Stimulated activated CD4-positive, alpha-beta T cell treated with anti-CD3 and anti-CD28 coated beads, Interleukin-2, amount 100 ng/mL, for 24 hours (primary cell): ENCODE measurements at regions not wholly inside any gene's neighbourhood (a gene's known extent, or its start where the extent isn't known, plus 50 kb on each side); places are given as distances from the start of the nearest gene placed in this dataset.
A peak's percentile ranks its signal among the peaks of the same experiment; 100 is the strongest.

Experiments
- DNase-seq, 2 donors: peaks; one replicate each; pipeline ENCODE4 v3.0.0-alpha.2; 2020

DNA sequence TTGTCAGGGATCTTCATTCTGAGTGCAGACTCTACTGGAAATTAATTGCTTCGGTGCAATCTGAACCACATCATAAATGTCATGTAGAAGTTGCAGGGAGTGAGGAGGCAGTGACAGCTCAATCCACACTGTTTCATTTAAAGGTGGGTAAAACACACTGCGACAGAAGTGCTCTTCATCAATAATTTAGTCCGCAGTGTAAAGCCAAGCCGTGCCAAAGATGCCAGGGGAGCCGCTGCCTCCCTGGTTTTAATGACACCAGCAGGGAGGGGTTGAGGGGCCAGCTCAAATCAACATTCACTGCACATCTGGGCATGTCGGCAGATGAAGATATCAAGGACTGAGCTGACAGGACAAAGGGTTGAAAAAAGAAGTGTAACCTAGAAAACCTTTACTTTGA lies 305.7 kb upstream of the VRK2 start:
- DNase-seq: no peak

GRCh38 chr2:57753636-57754035 lies 293.0 kb upstream of the VRK2 start:
- DNase-seq: no peak

DNA sequence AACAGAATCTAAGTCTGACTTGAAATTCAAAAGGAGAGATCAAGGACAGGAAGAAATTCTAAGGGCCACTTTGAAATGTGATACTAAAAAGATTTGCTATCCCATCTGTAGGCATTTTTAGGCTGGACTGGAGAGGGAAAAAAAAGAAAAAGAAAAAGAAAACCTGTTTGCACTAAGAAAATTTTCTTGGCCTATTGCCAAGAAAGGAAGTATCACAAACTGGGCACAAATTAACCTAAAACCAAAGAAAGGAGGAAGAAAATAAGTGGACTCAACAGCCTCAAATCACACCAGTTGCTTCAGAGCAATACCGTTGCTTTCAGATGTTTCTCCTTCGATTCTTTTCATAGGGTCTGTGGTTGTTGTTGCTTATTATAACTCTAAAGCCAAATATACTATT lies 287.9 kb upstream of the VRK2 start:
- DNase-seq: no peak

DNA sequence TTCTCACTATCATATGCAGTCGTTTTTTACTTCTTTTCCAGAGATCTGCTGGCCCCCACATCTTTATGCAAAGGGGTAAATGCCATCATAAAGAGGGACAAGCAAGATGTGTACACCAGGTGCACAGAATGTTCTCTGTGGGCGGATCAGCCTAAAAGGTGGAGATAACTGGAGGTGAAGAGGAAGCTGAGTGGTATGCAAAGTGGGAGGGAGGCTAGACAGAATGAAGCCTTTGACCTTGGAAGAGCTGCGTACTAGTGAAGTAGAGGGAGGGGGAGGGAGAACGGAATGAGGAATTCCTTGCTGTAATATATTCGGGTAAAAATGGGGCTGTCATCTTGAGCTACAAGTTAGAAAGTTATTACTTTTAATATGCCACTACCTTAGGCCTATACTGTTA lies 287.5 kb upstream of the VRK2 start:
- DNase-seq: no peak

DNA sequence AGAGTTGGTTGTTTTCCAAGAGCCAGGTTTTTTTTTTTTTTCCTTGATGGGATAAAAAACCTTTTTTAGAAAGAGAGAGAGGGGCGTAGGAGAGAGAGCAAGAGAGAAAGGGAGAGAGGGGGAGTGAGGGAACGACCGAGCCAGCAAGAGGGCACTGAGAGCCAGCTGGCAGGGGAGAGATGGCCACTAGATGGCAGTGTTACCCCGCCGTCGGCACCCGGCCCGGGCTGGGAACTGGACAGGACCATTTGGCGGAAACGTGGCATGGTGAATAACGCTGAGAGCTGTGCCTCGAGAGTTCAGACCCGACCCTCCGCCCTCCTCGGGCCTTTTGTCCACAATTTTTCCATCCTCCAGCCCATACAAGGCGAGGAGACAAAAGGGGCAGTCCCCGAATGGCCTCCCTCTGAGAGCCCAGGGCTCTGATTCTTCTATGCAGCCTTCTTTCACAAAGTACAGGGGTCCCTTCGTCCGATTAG lies 286.7 kb upstream of the VRK2 start:
- DNase-seq: peak; percentile 83 to 86

DNA sequence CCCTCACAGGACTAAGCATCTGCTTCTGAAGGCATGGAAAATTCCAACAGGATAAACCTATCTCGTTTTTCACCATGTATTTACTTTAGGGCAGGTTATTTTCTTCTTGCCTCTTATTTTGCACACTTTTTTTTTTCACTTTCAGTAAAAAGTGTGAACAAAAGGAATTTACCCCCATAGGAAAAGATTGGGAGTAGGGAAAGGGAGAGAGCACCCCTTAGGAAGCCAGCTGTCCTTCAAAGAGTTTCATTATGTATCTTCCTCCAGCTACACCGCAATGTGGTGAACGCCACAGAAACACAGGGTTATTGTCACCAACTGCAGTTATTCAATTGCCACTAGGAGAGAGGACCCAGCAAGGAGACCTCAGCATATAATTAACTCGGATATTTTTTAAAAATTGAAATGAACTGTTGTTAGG lies 286.2 kb upstream of the VRK2 start:
- no peak for DNase-seq

- DNase-seq: no peak
These were observed 269.7 kb upstream of the VRK2 start for GRCh38 chr2:57776916-57777315.

DNA sequence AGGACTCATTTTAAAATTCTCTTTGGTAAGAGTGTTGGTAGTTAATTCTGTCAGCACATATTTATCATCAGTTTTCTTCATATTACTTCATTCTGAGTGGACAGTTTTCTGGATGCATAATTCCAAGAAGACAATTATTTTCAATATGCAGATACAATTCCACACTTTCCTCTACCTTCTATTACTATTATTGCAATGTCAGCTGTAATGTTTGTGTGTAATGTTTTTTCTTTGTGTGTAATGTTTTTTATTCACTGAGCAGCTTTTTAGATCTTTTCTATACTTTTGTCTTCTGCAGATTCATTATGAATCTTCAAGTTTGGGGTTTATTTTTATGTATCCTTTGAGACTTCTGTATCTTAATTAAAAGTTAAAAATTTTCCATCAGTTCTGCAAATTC lies 264.0 kb upstream of the VRK2 start:
- no peak for DNase-seq

- DNase-seq: no peak
These were observed 253.3 kb upstream of the VRK2 start for GRCh38 chr2:57793310-57793709.

- DNase-seq: no peak
These were observed 250.1 kb upstream of the VRK2 start for GRCh38 chr2:57796527-57796926.

GRCh38 chr2:57798346-57798745 lies 248.3 kb upstream of the VRK2 start:
- DNase-seq: no peak

GRCh38 chr2:57802243-57802642 lies 244.4 kb upstream of the VRK2 start:
- no peak for DNase-seq

- DNase-seq: no peak
These were observed 241.6 kb upstream of the VRK2 start for GRCh38 chr2:57804971-57805370.

- DNase-seq: no peak
These were observed 240.1 kb upstream of the VRK2 start for GRCh38 chr2:57806449-57806968.

- no peak for DNase-seq
These were observed 237.4 kb upstream of the VRK2 start for GRCh38 chr2:57809230-57809629.

GRCh38 chr2:57821088-57821487 lies 225.5 kb upstream of the VRK2 start:
- DNase-seq: no peak

GRCh38 chr2:57828221-57828620 lies 218.4 kb upstream of the VRK2 start:
- DNase-seq: no peak

GRCh38 chr2:57834666-57835065 lies 211.9 kb upstream of the VRK2 start:
- no peak for DNase-seq

DNA sequence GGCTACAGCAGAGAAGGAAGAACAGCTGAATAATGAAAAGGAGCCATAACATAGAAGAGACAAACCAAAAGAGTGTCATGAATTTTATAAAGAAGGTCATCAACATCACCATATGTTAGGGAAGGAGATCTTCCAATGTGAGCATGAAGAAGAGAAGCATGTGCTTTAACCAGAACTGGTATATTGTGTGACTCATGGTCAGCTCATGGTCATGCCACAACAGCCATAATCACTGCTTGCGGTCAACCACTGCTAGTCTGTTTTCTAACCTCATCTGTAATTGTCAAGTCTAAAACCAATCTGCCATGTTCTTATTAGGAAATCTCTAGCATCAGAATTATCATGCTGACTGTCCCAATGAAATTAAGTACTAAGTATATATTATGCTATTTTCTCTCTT lies 204.1 kb upstream of the VRK2 start:
- no peak for DNase-seq

GRCh38 chr2:57843158-57843557 lies 203.4 kb upstream of the VRK2 start:
- DNase-seq: no peak

GRCh38 chr2:57848723-57849122 lies 197.9 kb upstream of the VRK2 start:
- DNase-seq: no peak

DNA sequence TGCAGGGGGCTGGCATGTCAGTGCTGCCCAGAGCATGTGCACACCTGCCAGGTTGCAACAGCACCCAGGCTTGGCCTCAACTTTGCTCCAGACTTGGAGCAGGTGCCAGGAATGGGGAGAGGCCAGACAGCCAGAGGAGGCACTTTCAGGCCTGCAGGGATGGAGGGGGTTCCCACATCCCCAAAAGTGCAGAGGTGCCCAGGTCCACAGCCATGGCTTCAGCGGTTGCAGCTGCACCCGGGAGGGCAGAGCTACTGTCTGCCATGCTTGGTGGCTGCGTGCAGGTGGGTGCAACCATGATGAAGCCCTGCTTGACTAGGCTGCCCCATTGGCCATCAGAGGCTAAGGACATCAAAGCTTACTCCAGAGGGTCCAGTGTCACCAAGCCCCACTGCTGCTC lies 196.8 kb upstream of the VRK2 start:
- DNase-seq: no peak

DNA sequence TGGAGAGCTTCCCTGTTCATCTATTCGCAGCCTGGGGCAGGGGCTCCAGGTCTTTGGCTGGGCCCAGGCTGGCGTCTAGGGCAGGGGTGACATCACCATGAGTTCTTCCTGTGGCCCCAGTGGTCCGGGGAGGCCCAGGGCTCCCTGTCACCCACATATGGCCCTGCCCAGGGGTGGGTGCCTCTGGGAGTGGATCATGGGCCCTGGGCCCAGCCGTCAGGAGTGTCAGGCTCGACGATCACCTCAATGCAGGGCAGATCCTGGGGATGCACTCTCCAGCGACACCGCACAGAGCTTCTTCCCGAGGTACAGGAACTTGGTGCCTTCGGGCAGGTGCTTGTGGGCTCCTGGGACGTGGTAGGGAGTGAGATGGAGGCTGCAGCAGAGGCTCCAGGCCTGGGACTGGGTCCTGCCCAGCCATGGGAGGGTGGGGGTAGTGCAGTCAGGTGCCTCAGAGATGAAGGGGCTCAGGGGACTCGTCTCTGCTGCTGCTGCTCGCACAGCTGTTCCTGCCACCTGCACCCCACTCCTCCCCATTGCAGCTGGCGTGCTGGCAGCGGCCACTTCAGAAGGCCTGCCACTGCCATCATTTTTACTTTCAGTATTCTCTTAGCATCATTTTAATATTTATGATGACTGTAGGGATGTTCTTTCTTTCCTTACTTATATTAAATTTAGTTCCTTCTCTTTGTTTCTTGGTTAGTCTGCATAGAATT lies 196.0 kb upstream of the VRK2 start:
- DNase-seq: no peak

DNA sequence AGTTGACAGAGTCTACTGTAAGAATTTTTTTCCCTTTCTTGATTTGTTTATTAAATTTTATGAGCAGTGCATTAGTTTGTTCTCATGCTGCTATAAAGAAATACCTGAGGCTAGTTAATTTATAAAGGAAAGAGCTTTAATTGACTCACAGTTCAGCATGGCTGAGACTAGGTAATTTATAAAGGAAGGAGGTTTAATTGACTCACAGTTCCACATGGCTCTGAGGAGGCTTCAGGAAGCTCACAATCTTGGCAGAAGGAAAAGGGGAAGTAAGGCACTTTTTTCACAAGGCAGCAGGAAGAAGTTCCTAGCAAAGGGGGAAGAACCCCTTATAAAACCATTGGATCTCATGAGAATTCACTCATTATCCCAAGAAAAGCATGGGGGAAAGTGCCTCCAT lies 191.4 kb upstream of the VRK2 start:
- no peak for DNase-seq

GRCh38 chr2:57859755-57860154 lies 186.9 kb upstream of the VRK2 start:
- no peak for DNase-seq
